HUES64 (cell line): ENCODE measurements at regions not wholly inside any gene's neighbourhood (a gene's known extent, or its start where the extent isn't known, plus 50 kb on each side); places are given as distances from the start of the nearest gene placed in this dataset.

Experiments used
- H3K27ac ChIP-seq: 2 replicates; pipeline ENCODE4 v1.7.0; 2013; ENCODE audit warnings: low read depth, low read length, inconsistent platforms
- H3K27me3 ChIP-seq: 2 replicates; pipeline ENCODE4 v1.6.1; 2013; ENCODE audit warnings: mild to moderate bottlenecking, low read length; ENCODE audit not compliant: insufficient read depth
- H3K36me3 ChIP-seq: 2 replicates; pipeline ENCODE4 v1.6.1; 2013; ENCODE audit warnings: mild to moderate bottlenecking, low read length; ENCODE audit not compliant: insufficient read depth
- H3K4me1 ChIP-seq: 2 replicates; pipeline ENCODE4 v1.6.1; 2013; ENCODE audit warnings: mild to moderate bottlenecking, low read length, moderate library complexity; ENCODE audit not compliant: insufficient read depth
- H3K4me3 ChIP-seq: 2 replicates; pipeline ENCODE4 v1.5.1; 2013; ENCODE audit warnings: mild to moderate bottlenecking, low read length, moderate library complexity
- H3K9ac ChIP-seq: 2 replicates; pipeline ENCODE4 v1.6.1; 2013; ENCODE audit warnings: mild to moderate bottlenecking, low read depth, low read length
- H3K9me3 ChIP-seq: 2 replicates; pipeline ENCODE4 v1.6.1; 2013; ENCODE audit warnings: low read depth, low read length; ENCODE audit not compliant: insufficient read depth
- WGBS: fragments of 150-250, 120-280 bp; methylation state at CpG from one replicate; pipeline ENCODE4 v1.1.7; 2013; ENCODE audit warnings: missing lambda C conversion rate; 5-methylcytosine and 5-hydroxymethylcytosine counted together

DNA sequence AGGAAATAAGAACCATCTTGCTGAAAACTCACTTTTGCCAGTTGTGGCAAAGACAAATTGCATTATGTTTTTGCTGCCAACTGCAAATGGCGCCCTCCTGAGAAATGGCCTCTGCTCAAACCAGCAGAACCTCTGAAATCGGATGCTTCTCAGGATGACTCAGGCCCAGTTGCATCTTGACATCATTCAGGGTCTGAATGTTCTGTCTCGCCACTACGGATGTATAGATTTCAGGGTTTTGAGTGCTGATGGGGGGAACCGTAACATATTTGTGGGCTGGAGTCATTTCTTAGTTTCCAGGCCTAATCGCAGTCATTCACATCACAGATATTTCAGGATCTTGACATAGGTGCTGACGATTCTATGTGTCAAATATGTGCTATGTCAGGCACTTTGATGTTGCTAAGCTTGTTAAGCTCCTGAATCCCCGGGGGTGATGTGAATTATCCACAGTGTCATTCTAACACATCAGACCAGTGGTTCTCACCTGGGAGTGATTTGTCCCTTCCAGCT lies 207.1 kb downstream of the NFATC2 start:
- no peak overlapping the region for H3K9ac ChIP-seq
- no peaks in the 10 kb centered on the region for H3K36me3 ChIP-seq
- no peaks in the 10 kb centered on the region for H3K27me3 ChIP-seq
- H3K4me3 ChIP-seq, result no peak overlapping the region
- WGBS, result 76% methylated on average over 8 of the region's 8 CpGs
- H3K27ac ChIP-seq, result no peak overlapping the region
- no peaks in the 10 kb centered on the region for H3K9me3 ChIP-seq
- H3K4me1 ChIP-seq, result no peaks in the 10 kb centered on the region

GRCh38 chr20:51334609-51335008 lies 207.9 kb downstream of the NFATC2 start:
- Histone ChIP-seq H3K9me3 (no peaks in the 10 kb centered on the region), H3K27ac (no peak overlapping the region), H3K9ac (no peak overlapping the region), H3K36me3 (no peaks in the 10 kb centered on the region), H3K27me3 (no peaks in the 10 kb centered on the region), H3K4me1 (no peaks in the 10 kb centered on the region), H3K4me3 (no peak overlapping the region)
- 92% methylated on average over 9 of the region's 9 CpGs for WGBS

DNA sequence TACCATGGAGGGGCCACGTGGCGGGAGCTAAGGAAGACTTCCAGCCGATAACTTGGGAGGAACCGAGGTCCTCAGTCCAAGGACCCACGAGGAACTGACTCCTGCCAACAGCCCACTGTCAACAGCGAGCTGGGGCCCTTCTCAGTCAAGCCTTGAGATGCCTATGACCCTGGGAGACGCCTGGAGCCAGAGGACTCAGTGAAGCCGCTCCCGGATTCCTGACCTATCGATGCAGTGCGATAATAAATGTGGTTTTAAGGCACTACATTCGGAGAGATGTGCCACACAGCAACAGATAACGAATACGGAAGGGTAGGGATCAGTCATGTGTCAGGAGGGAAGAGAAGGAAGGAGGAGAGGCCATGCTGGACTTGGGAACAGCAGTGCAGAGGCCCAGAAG lies 208.5 kb downstream of the NFATC2 start:
- H3K27ac ChIP-seq, result no peak overlapping the region
- H3K27me3 ChIP-seq, result no peaks in the 10 kb centered on the region
- H3K9me3 ChIP-seq, result no peaks in the 10 kb centered on the region
- 94% methylated on average over 14 of the region's 14 CpGs for WGBS
- no peak overlapping the region for H3K9ac ChIP-seq
- H3K4me1 ChIP-seq, result no peaks in the 10 kb centered on the region
- no peaks in the 10 kb centered on the region for H3K36me3 ChIP-seq
- no peak overlapping the region for H3K4me3 ChIP-seq

DNA sequence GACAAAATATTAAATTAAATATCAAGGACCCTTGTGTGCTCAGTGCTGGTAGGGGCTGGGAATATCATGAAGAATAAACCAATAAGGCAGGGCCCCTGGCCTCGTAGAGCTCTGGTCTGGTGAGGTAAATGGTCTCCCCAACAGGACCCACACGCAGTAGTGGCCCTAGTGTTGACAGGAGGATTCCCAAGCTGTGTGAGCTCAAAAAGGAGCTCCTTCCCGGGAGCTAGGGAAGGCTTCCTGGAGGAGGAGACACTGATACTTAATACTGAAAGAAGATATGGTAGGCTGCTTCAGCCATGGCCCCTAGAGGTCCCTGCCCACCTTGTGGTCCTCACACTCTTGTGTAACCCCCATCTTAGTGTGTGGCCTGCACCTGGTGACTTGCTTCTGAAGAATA lies 209.1 kb downstream of the NFATC2 start:
- H3K27ac ChIP-seq, result no peak overlapping the region
- H3K36me3 ChIP-seq, result no peaks in the 10 kb centered on the region
- no peak overlapping the region for H3K4me3 ChIP-seq
- H3K27me3 ChIP-seq, result no peaks in the 10 kb centered on the region
- no peaks in the 10 kb centered on the region for H3K9me3 ChIP-seq
- no peaks in the 10 kb centered on the region for H3K4me1 ChIP-seq
- no peak overlapping the region for H3K9ac ChIP-seq
- 85% methylated on average over 3 of the region's 3 CpGs for WGBS

- H3K9me3 ChIP-seq, result no peaks in the 10 kb centered on the region
- H3K9ac ChIP-seq, result no peak overlapping the region
- no peaks in the 10 kb centered on the region for H3K36me3 ChIP-seq
- no peaks in the 10 kb centered on the region for H3K4me1 ChIP-seq
- no peak overlapping the region for H3K4me3 ChIP-seq
- H3K27me3 ChIP-seq, result no peaks in the 10 kb centered on the region
- no peak overlapping the region for H3K27ac ChIP-seq
- 92% methylated on average over 19 of the region's 19 CpGs for WGBS
Measured at GRCh38 chr20:51331481-51331880, 211.0 kb downstream of the NFATC2 start.

DNA sequence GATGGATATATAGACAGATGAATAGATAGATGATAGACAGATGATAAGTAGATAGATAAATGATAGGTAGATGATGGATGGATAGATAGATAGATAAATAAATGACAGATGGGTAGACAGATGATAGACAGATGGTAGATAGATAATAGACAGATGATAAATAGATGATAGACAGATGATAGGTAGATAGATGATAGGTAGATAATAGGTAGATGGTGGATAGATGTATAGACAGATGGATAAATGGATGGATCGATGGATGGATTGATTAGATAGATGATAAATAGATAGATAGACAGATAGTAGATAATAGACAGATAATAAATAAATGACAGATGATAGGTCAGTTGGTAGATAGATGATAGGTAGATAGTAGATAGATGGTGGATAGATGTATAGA lies 212.7 kb downstream of the NFATC2 start:
- H3K4me3 ChIP-seq, result no peak overlapping the region
- no peaks in the 10 kb centered on the region for H3K9me3 ChIP-seq
- WGBS, result 84% methylated on average over 1 of the region's 1 CpG
- no peak overlapping the region for H3K27ac ChIP-seq
- no peak overlapping the region for H3K9ac ChIP-seq
- no peaks in the 10 kb centered on the region for H3K4me1 ChIP-seq
- no peaks in the 10 kb centered on the region for H3K36me3 ChIP-seq
- H3K27me3 ChIP-seq, result no peaks in the 10 kb centered on the region

GRCh38 chr20:51327251-51327841 lies 215.2 kb downstream of the NFATC2 start:
- H3K36me3 ChIP-seq, result no peaks in the 10 kb centered on the region
- WGBS, result 92% methylated on average over 16 of the region's 17 CpGs
- no peak overlapping the region for H3K9ac ChIP-seq
- H3K9me3 ChIP-seq, result no peaks in the 10 kb centered on the region
- H3K4me3 ChIP-seq, result no peak overlapping the region
- no peaks in the 10 kb centered on the region for H3K27me3 ChIP-seq
- peaks cover 4% of the 10 kb centered on the region for H3K4me1 ChIP-seq
- no peak overlapping the region for H3K27ac ChIP-seq

DNA sequence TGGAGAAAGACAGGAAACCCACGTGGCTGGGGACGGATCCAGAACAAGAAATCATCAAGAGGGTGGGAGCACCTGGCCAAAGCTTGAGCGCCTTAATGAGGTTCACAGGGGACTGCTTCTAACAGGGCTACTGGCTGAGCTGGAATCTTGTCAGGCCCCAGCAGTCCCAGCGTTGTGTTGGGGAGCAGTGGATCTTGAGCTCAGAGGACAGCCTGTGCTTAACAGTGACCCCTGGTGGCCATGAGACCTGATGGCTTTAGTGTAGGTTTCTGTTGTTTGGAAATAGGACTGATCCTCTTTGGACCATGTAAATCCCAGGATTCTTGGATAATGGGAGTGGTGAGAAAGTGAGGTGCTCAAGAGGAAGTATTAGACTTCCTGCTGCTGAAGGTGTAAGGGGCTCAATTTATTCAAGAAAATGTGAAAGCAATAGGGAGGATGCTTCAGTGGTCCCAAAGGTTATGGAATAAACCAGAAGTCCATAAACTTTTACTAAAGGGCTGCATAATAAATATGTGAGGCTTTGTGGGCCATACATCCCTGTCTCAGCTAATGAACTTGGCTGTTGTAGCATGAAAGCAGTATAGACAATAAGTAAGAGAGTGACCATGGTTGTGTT lies 216.2 kb downstream of the NFATC2 start:
- H3K4me1 ChIP-seq, result peaks cover 6% of the 10 kb centered on the region
- no peak overlapping the region for H3K4me3 ChIP-seq
- WGBS, result 75% methylated on average over 4 of the region's 4 CpGs
- H3K27ac ChIP-seq, result no peak overlapping the region
- H3K27me3 ChIP-seq, result no peaks in the 10 kb centered on the region
- H3K9ac ChIP-seq, result no peak overlapping the region
- H3K9me3 ChIP-seq, result no peaks in the 10 kb centered on the region
- no peaks in the 10 kb centered on the region for H3K36me3 ChIP-seq

DNA sequence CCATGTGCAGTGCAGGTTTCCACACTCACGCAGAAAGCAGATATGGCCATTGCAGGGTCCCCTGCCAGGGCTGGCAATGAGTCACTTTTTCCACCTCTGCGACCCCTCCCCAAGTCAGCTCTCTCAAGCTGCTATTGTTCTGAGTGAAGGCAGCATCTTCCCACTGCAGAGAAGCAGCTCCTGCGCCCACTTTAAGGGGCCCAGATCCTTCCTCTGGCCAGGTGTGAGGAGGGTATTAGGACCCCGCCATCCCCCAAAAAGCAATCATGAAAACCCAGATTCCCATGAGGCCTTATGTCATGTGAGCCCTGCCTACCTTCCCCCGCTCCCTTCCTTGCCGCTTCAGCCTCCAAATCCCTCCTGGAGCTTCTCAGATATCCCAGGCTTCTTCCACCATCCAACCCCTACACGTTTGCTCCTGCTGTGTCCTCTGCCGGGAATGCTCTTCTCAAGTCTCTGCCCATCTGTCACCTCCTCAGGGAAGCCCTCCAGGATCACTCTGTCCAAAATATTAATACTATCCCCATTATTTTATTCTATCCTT lies 220.3 kb downstream of the NFATC2 start:
- Histone ChIP-seq H3K9ac (no peak overlapping the region), H3K4me3 (no peak overlapping the region), H3K9me3 (no peaks in the 10 kb centered on the region), H3K27ac (no peak overlapping the region), H3K4me1 (peaks cover 9% of the 10 kb centered on the region), H3K27me3 (no peaks in the 10 kb centered on the region), H3K36me3 (no peaks in the 10 kb centered on the region)
- 61% methylated on average over 8 of the region's 8 CpGs for WGBS

DNA sequence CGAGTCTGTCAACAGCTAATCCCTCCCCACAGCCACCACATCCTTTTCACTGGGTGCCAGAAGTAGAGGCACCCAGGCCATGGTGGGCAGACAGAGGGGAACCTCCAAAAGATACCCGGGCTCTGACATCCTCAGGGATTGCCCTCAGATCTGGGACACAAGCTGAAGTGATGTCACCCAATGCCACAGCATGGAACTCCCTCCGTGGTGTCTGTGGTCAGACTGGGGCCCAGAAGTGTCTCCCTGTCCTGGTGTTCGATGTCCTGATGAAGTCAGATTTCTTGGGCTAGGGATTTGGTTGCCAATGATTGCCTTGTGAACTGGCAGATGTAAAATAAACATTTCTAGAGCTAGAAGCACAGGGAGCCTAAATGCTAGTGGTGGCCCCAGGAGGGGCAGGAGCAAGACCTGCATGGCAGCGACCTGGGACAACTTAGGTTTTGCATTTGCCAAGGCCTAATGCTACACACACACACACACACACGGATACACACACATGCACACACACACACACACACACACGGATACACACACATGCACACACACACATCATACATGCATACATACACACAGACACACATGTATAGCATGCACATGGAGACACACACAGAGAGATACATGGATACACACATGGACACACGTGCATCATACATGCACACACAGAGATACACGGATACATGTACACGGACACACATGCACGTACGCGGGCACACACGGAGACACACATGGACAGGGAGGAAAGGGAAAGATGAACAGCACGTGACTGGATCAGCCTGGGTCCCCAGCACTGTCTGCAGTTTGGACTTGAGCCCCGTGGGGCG lies 221.0 kb downstream of the NFATC2 start:
- no peak overlapping the region for H3K9ac ChIP-seq
- H3K4me1 ChIP-seq, result peaks cover 9% of the 10 kb centered on the region
- no peak overlapping the region for H3K27ac ChIP-seq
- H3K4me3 ChIP-seq, result no peak overlapping the region
- 90% methylated on average over 17 of the region's 17 CpGs for WGBS
- H3K27me3 ChIP-seq, result no peaks in the 10 kb centered on the region
- H3K9me3 ChIP-seq, result no peaks in the 10 kb centered on the region
- H3K36me3 ChIP-seq, result no peaks in the 10 kb centered on the region

DNA sequence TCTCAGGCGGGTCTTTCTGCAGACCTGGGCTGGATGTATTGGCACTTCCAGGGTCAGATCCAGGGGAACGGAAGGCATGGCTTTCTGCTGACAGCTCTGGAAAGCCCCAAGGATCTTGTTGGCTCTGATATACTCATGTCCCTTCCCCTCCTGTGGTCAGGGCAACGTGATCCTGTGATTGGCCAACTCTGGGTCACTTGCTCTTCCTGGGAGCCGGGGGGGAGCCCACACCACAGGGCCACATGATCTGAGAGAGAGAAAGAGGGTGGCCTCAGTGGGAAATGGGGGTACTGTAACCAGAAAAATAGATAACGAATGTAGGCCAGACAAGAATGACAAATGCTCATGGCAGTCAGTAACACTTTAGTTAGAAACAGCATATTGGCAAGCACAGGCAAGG lies 223.0 kb downstream of the NFATC2 start:
- H3K4me3 ChIP-seq, result no peak overlapping the region
- 89% methylated on average over 5 of the region's 5 CpGs for WGBS
- no peaks in the 10 kb centered on the region for H3K36me3 ChIP-seq
- H3K4me1 ChIP-seq, result peaks cover 9% of the 10 kb centered on the region
- H3K27ac ChIP-seq, result no peak overlapping the region
- H3K9ac ChIP-seq, result no peak overlapping the region
- no peaks in the 10 kb centered on the region; the same call in 1 of the 2 replicates for H3K9me3 ChIP-seq
- peaks cover 3% of the 10 kb centered on the region; the same call in 1 of the 2 replicates for H3K27me3 ChIP-seq
